ENCODE measurements at regions not wholly inside any gene's neighbourhood (a gene's known extent, or its start where the extent isn't known, plus 50 kb on each side); places are given as distances from the start of the nearest gene placed in this dataset.

DNA sequence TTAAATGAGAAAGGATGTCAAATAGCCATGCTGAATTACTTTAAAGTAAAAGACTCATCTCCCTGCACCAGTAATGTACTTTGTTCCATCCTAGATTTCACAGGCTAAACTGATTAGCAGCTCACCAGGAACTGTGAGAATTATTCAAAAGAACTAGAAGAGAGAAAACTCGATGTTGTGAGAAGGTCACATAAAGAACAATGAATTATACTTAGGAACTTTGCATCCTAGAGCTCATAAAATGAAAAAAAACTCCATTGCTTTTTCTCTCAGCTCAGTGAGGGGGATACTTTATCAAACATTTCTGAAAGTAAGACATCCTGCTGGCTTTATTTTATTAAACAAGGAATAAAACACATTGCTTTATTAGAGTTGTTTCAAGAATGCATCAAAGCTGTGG lies 278.5 kb downstream of the MRPL39 start:
- DNase-seq (ENCODE audit: low read depth in 1 of 2, low spot score in 1 of 2) (no peak), FAIRE-seq (no peak), ATAC-seq (no peak)
- no peaks in the 10 kb centered on the region for H3K4me1 ChIP-seq
- ChIA-PET CTCF (no interaction called here), POLR2A (no interaction called here)
- no peak overlapping the region for H3K4me2 ChIP-seq
- H3K27ac ChIP-seq, result no peak overlapping the region
- no peaks in the 10 kb centered on the region for H3K9me3 ChIP-seq
- H3K4me3 ChIP-seq, result no peak overlapping the region
- TF ChIP-seq MYC (IDR thresholded peaks at IDR 0.05; ENCODE audit: borderline replicate concordance, low read length) (no peak), KDM1A (IDR thresholded peaks at IDR 0.05; ENCODE audit: low read depth) (no peak), RNF2 (IDR thresholded peaks at IDR 0.05; ENCODE audit: borderline replicate concordance, low read depth) (no peak), SREBF2 (IDR thresholded peaks at IDR 0.05) (no peak), RFX5 (IDR thresholded peaks at IDR 0.05) (no peak), RCOR1 (IDR thresholded peaks at IDR 0.05; ENCODE audit: low read depth, low read length) (no peak), ZSCAN20 (CRISPR knock-in tag; IDR thresholded peaks at IDR 0.05) (no peak), ZC3H11A (IDR thresholded peaks at IDR 0.05) (no peak), ZFP36 (IDR thresholded peaks at IDR 0.05; ENCODE audit: borderline replicate concordance, partially characterized antibody) (no peak), E2F6 (IDR thresholded peaks at IDR 0.05; ENCODE audit: borderline replicate concordance, low read depth) (no peak), RARB (CRISPR knock-in tag; IDR thresholded peaks at IDR 0.05) (no peak), JUNB (IDR thresholded peaks at IDR 0.05) (no peak), RAD21 (conservative IDR thresholded peaks at IDR 0.05 in 1 of 2, IDR thresholded peaks at IDR 0.05 in 1 of 2) (no peak), TP53 (CRISPR knock-in tag; IDR thresholded peaks at IDR 0.05) (no peak), FOSB (CRISPR knock-in tag; IDR thresholded peaks at IDR 0.05) (no peak)
- TF ChIP-seq, protein P1, sequence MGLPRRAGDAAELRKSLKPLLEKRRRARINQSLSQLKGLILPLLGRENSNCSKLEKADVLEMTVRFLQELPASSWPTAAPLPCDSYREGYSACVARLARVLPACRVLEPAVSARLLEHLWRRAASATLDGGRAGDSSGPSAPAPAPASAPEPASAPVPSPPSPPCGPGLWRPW (IDR thresholded peaks at IDR 0.05), result no peak
- TF ChIP-seq, protein P2, sequence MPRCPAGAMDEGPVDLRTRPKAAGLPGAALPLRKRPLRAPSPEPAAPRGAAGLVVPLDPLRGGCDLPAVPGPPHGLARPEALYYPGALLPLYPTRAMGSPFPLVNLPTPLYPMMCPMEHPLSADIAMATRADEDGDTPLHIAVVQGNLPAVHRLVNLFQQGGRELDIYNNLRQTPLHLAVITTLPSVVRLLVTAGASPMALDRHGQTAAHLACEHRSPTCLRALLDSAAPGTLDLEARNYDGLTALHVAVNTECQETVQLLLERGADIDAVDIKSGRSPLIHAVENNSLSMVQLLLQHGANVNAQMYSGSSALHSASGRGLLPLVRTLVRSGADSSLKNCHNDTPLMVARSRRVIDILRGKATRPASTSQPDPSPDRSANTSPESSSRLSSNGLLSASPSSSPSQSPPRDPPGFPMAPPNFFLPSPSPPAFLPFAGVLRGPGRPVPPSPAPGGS (IDR thresholded peaks at IDR 0.05), result no peak
- 0% methylated on average over 1 of the region's 1 CpG for WGBS (ENCODE audit: missing lambda C conversion rate)

GRCh38 chr21:25326181-25326580 lies 281.1 kb downstream of the MRPL39 start:
- no peak overlapping the region for H3K4me2 ChIP-seq
- no peak for ATAC-seq
- H3K4me1 ChIP-seq, result no peaks in the 10 kb centered on the region
- 3% methylated on average over 2 of the region's 2 CpGs for WGBS (ENCODE audit: missing lambda C conversion rate)
- no peak for DNase-seq (ENCODE audit: low read depth in 1 of 2, low spot score in 1 of 2)
- TF ChIP-seq, protein P3, sequence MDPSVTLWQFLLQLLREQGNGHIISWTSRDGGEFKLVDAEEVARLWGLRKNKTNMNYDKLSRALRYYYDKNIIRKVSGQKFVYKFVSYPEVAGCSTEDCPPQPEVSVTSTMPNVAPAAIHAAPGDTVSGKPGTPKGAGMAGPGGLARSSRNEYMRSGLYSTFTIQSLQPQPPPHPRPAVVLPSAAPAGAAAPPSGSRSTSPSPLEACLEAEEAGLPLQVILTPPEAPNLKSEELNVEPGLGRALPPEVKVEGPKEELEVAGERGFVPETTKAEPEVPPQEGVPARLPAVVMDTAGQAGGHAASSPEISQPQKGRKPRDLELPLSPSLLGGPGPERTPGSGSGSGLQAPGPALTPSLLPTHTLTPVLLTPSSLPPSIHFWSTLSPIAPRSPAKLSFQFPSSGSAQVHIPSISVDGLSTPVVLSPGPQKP (IDR thresholded peaks at IDR 0.05; ENCODE audit: low read depth, low read length), result no peak
- TF ChIP-seq CHD4 (IDR thresholded peaks at IDR 0.05; ENCODE audit: borderline replicate concordance), result no peak
- TF ChIP-seq, protein P4, sequence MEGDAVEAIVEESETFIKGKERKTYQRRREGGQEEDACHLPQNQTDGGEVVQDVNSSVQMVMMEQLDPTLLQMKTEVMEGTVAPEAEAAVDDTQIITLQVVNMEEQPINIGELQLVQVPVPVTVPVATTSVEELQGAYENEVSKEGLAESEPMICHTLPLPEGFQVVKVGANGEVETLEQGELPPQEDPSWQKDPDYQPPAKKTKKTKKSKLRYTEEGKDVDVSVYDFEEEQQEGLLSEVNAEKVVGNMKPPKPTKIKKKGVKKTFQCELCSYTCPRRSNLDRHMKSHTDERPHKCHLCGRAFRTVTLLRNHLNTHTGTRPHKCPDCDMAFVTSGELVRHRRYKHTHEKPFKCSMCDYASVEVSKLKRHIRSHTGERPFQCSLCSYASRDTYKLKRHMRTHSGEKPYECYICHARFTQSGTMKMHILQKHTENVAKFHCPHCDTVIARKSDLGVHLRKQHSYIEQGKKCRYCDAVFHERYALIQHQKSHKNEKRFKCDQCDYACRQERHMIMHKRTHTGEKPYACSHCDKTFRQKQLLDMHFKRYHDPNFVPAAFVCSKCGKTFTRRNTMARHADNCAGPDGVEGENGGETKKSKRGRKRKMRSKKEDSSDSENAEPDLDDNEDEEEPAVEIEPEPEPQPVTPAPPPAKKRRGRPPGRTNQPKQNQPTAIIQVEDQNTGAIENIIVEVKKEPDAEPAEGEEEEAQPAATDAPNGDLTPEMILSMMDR (IDR thresholded peaks at IDR 0.05), result no peak
- TF ChIP-seq HOXB13 (CRISPR knock-in tag; IDR thresholded peaks at IDR 0.05; ENCODE audit: low read depth), result no peak
- TF ChIP-seq HOXB5 (CRISPR knock-in tag; IDR thresholded peaks at IDR 0.05), result no peak
- TF ChIP-seq POLR2A (IDR thresholded peaks at IDR 0.05; ENCODE audit: low read length), result no peak
- no peak for TF ChIP-seq FOXS1 (CRISPR knock-in tag; IDR thresholded peaks at IDR 0.05)
- no peak for TF ChIP-seq E2F6 (IDR thresholded peaks at IDR 0.05; ENCODE audit: borderline replicate concordance, low read depth)
- no peak for TF ChIP-seq EHMT2 (IDR thresholded peaks at IDR 0.05; ENCODE audit: low read depth)
- TF ChIP-seq MAFK (IDR thresholded peaks at IDR 0.05; ENCODE audit: partially characterized antibody), result no peak
- TF ChIP-seq MYC (IDR thresholded peaks at IDR 0.05; ENCODE audit: borderline replicate concordance, low read length), result no peak
- no peak for TF ChIP-seq TP53 (CRISPR knock-in tag; IDR thresholded peaks at IDR 0.05)
- no peak for TF ChIP-seq HOXA7 (CRISPR knock-in tag; IDR thresholded peaks at IDR 0.05)
- no peak for TF ChIP-seq HDAC2 (IDR thresholded peaks at IDR 0.05)
- TF ChIP-seq RAD21 (conservative IDR thresholded peaks at IDR 0.05 in 1 of 2, IDR thresholded peaks at IDR 0.05 in 1 of 2), result no peak
- no peak for TF ChIP-seq POLR2AphosphoS2 (conservative IDR thresholded peaks at IDR 0.05; ENCODE audit: low read length)
- no peak for TF ChIP-seq ZC3H11A (IDR thresholded peaks at IDR 0.05)
- no peak for TF ChIP-seq RARB (CRISPR knock-in tag; IDR thresholded peaks at IDR 0.05)
- no peak for TF ChIP-seq NR3C1 (IDR thresholded peaks at IDR 0.05)
- ChIA-PET CTCF (no interaction called here), POLR2A (no interaction called here)
- no peak overlapping the region for H3K4me3 ChIP-seq
- FAIRE-seq, result no peak
- no peak overlapping the region for H3K27ac ChIP-seq
- no peaks in the 10 kb centered on the region for H3K9me3 ChIP-seq

Data from A549 (cell line).